Mesothelial cell of epicardium (in vitro differentiated cells): ENCODE measurements at regions not wholly inside any gene's neighbourhood (a gene's known extent, or its start where the extent isn't known, plus 50 kb on each side); places are given as distances from the start of the nearest gene placed in this dataset.
"Not testable (repeated sequence)": the region's sequence is repeated elsewhere in the genome, so short reads cannot be mapped to it uniquely, and the experiment has no call there.

Experiments used
- DNase-seq, 2 experiments: peaks; one replicate each; pipeline ENCODE4 v3.0.0; 2021; ENCODE audit warnings: low spot score in 2 of 2; ENCODE audit not compliant: unreplicated experiment in 2 of 2
- H3K27ac Mint-ChIP-seq: 2 replicates; pipeline ENCODE4 v1.8.0; 2021; ENCODE audit warnings: mixed read lengths
- H3K27me3 Mint-ChIP-seq: 2 replicates; pipeline ENCODE4 v1.8.0; 2021; ENCODE audit warnings: low read depth, mixed read lengths
- H3K36me3 Mint-ChIP-seq: 2 replicates; pipeline ENCODE4 v1.8.0; 2021; ENCODE audit warnings: mixed read lengths
- H3K4me1 Mint-ChIP-seq: 2 replicates; pipeline ENCODE4 v1.8.0; 2021; ENCODE audit warnings: mixed read lengths
- H3K4me3 Mint-ChIP-seq: 2 replicates; pipeline ENCODE4 v1.8.0; 2021; ENCODE audit warnings: mild to moderate bottlenecking, moderate library complexity, mixed read lengths
- H3K9me3 Mint-ChIP-seq: 2 replicates; pipeline ENCODE4 v1.8.0; 2021; ENCODE audit warnings: mixed read lengths
- TF ChIP-seq, protein P1 (sequence below): fragments of 200-600 bp; sonication (generic); IDR thresholded peaks from one replicate; pipeline ENCODE4 v1.5.0; 2021; ENCODE audit warnings: antibody characterized with exemption; ENCODE audit not compliant: unreplicated experiment

- Mint-ChIP-seq H3K9me3 (no peaks in the 10 kb centered on the region), H3K27ac (no peak overlapping the region), H3K4me3 (no peak overlapping the region), H3K27me3 (no peaks in the 10 kb centered on the region), H3K36me3 (no peaks in the 10 kb centered on the region), H3K4me1 (no peaks in the 10 kb centered on the region)
- no peak for DNase-seq
- TF ChIP-seq, protein P1, sequence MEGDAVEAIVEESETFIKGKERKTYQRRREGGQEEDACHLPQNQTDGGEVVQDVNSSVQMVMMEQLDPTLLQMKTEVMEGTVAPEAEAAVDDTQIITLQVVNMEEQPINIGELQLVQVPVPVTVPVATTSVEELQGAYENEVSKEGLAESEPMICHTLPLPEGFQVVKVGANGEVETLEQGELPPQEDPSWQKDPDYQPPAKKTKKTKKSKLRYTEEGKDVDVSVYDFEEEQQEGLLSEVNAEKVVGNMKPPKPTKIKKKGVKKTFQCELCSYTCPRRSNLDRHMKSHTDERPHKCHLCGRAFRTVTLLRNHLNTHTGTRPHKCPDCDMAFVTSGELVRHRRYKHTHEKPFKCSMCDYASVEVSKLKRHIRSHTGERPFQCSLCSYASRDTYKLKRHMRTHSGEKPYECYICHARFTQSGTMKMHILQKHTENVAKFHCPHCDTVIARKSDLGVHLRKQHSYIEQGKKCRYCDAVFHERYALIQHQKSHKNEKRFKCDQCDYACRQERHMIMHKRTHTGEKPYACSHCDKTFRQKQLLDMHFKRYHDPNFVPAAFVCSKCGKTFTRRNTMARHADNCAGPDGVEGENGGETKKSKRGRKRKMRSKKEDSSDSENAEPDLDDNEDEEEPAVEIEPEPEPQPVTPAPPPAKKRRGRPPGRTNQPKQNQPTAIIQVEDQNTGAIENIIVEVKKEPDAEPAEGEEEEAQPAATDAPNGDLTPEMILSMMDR: no peak
Measured at GRCh38 chr6:100212131-100212530, 218.1 kb upstream of the MCHR2 start.

DNA sequence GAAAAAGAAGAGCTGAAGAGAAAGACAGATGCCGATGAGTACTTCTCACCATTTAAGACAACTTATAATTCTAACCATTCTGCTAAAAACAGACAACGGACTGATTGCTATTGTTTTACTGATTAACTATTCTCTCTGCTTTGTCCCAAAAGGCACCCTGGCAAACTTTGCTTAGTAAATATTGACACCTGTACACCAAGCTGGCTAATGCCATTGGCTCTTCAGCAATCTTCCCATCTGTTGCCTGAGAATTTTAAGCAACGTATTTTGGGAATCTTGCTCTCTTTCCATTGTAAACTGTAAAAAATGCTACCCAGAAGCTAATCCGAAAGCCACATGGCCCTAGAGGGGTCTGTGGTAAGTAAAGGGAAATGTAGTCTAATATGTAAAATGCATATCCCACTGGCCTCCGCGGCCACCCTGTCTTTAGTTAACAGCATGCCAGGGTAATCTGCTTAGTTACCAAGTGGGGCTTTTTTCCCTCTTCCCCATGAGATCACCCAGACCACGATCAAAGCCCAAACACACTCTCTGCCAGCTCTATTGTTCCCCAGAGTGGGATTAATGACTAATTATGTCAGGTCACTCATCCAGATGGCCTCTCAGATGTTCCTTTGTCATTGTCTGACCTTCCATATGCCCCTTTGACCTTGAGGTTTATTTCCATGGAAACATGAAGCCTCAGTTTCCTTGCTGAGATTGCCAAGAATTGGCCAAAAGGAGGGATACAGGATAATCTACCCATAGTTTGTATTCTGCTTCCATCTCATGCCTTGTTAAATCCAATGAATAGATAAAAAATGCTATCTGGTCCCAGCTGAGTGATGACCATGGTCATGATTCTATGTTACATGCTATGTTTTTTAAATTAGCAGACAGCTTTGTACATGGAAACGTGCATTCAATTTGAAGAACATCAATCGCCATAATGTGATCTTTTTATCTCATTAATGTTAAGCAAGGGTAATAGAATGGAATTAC is 216.4 kb upstream of the MCHR2 start:
- H3K4me3 Mint-ChIP-seq: no peak overlapping the region
- TF ChIP-seq, protein P1: no peak
- no peaks in the 10 kb centered on the region for H3K4me1 Mint-ChIP-seq
- no peak overlapping the region for H3K27ac Mint-ChIP-seq
- no peaks in the 10 kb centered on the region for H3K9me3 Mint-ChIP-seq
- no peaks in the 10 kb centered on the region for H3K36me3 Mint-ChIP-seq
- no peaks in the 10 kb centered on the region for H3K27me3 Mint-ChIP-seq
- DNase-seq: no peak

- Mint-ChIP-seq H3K27me3 (no peaks in the 10 kb centered on the region), H3K9me3 (peaks cover under 1% of the 10 kb centered on the region), H3K36me3 (no peaks in the 10 kb centered on the region), H3K4me1 (no peaks in the 10 kb centered on the region), H3K4me3 (no peak overlapping the region), H3K27ac (no peak overlapping the region)
- DNase-seq: no peak
- TF ChIP-seq, protein P1: no peak
Measured at GRCh38 chr6:100209323-100210136, 215.5 kb upstream of the MCHR2 start.

DNA sequence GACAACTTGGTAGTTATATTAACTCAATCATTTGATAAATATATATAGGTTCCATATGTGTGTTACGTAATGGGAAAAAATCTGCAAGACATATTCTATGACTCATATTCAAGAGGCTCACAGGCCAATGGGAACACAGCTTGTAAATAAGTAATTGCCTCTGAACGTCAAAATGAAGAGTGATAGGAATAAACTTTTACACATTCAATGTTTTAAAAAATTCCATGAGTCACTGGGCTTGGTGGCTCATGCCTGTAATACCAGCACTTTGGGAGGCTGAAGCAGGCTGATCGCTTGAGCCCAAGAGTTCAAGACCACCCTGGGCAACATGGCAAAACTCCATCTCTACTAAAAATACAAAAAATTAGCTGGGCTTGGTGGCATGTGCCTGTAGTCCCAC is 209.4 kb upstream of the MCHR2 start:
- Mint-ChIP-seq H3K9me3 (peaks cover 5% of the 10 kb centered on the region), H3K36me3 (no peaks in the 10 kb centered on the region), H3K27ac (no peak overlapping the region), H3K4me1 (no peaks in the 10 kb centered on the region), H3K4me3 (no peak overlapping the region), H3K27me3 (no peaks in the 10 kb centered on the region)
- no peak for DNase-seq
- TF ChIP-seq, protein P1: no peak

DNA sequence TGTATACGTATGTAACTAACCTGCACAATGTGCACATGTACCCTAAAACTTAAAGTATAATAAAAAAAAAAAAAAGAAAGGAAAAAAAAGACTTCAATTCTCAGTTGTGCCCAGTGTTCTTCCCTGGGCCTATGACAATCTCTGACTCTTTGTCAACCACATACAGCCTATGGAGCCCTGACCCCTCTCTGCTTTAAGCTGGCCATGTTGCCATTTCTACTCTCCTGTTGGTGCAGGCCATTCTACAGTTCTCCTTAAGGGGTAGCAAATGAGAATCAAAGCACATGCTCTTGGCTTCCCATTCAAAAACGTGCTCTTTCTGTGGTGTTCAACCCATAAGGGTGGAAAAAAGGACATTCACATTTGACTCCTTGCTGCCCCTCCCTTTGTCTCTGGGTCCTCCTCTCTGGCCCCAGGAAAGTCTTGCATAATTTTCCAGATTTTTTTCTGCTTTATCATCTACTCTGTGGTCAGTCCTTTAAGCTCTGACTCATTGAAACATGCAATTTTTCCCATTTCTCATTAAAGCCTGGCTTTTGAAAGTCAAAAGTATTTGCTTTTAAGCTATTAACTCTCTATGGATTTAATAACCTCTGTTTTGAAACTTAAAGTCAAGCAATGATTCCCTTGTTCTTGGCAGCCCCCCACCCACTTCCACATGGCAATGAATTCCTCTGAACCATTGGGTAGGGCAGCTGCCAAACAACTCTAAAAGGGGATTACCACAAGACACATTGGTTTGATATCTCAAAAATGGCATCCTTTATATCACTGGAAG is 208.6 kb upstream of the MCHR2 start:
- Mint-ChIP-seq H3K27me3 (no peaks in the 10 kb centered on the region), H3K9me3 (peaks cover 5% of the 10 kb centered on the region), H3K27ac (no peak overlapping the region), H3K4me3 (no peak overlapping the region), H3K36me3 (no peaks in the 10 kb centered on the region), H3K4me1 (no peaks in the 10 kb centered on the region)
- DNase-seq: no peak
- TF ChIP-seq, protein P1: no peak

DNA sequence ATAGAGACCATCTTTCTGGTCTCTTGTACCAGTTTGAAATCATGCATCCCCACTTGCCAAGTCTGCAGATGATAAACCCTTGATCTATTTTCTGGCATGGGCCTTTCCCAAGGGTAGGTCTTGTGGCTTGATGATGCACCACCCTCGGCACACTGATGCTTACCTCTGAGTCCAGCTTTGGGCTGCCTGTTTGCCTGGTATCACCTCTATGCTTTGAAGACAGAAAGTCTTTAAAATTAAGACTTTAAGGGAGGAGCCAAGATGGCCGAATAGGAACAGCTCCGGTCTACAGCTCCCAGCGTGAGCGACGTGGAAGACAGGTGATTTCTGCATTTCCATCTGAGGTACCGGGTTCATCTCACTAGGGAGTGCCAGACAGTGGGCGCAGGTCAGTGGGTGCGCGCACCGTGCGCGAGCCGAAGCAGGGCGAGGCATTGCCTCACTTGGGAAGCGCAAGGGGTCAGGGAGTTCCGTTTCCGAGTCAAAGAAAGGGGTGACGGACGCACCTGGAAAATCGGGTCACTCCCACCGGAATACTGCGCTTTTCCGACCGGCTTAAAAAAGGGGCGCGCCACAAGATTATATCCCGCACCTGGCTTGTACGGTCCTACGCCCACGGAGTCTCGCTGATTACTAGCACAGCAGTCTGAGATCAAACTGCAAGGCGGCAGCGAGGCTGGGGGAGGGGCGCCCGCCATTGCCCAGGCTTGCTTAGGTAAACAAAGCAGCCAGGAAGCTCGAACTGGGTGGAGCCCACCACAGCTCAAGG is 202.4 kb upstream of the MCHR2 start:
- H3K27ac Mint-ChIP-seq, DNase-seq, H3K27me3 Mint-ChIP-seq, H3K36me3 Mint-ChIP-seq, H3K9me3 Mint-ChIP-seq, H3K4me3 Mint-ChIP-seq, H3K4me1 Mint-ChIP-seq: not testable (repeated sequence)

DNA sequence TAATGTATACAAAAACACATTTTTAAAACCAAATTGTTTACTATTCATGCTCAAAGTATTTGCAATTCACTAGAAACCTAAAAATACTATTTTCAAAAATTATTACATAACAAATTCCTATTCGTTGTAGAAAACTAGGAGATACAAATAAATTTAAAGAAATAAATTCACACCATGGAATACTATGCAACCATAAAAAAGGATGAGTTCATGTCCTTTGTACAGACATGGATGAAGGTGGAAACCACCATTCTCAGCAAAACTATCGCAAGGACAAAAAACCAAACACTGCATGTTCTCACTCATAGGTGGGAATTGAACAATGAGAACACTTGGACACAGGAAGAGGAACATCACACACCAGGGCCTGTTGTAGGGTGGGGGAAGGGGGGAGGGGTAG is 201.2 kb upstream of the MCHR2 start:
- H3K4me1 Mint-ChIP-seq, H3K36me3 Mint-ChIP-seq, DNase-seq, H3K9me3 Mint-ChIP-seq, H3K27ac Mint-ChIP-seq, H3K27me3 Mint-ChIP-seq, H3K4me3 Mint-ChIP-seq: not testable (repeated sequence)
